ENCODE measurements at regions not wholly inside any gene's neighbourhood (a gene's known extent, or its start where the extent isn't known, plus 50 kb on each side); places are given as distances from the start of the nearest gene placed in this dataset.
A peak's percentile ranks its signal among the peaks of the same experiment; 100 is the strongest.

GRCh38 chr10:123536176-123536845 lies 129.8 kb upstream of the GPR26 start:
- DNase-seq: no peak

GRCh38 chr10:123537188-123537961 lies 128.8 kb upstream of the GPR26 start:
- DNase-seq: no peak

GRCh38 chr10:123538401-123539320 lies 127.5 kb upstream of the GPR26 start:
- DNase-seq: no peak

- no peak for DNase-seq
These were observed 121.2 kb upstream of the GPR26 start for GRCh38 chr10:123544986-123545385.

GRCh38 chr10:123548770-123549169 lies 117.4 kb upstream of the GPR26 start:
- DNase-seq: no peak

- DNase-seq: no peak
These were observed 116.2 kb upstream of the GPR26 start for GRCh38 chr10:123549761-123550454.

- no peak for DNase-seq
These were observed 115.5 kb upstream of the GPR26 start for GRCh38 chr10:123550675-123551096.

DNA sequence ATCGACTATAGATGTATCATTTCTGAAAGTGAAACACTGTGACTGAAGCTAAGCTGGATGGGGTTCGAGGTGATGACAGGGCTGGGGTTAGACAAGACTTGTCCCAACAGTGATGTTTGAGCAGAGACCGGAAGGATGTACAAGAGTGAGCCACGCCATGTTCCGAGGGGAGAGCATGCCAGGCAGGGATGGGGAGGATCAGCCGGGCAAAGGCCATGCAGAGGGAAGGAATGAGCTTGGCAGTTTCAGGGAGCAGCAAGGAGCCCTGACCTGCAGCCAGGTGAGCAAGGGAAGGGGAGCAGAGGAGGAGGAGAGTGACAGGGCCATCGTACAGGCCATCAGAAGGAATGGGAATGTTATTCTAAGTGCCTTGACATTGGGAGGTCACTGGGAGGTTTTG lies 114.9 kb upstream of the GPR26 start:
- DNase-seq: no peak

- no peak for DNase-seq
These were observed 113.2 kb upstream of the GPR26 start for GRCh38 chr10:123552760-123553554.

GRCh38 chr10:123553810-123554430 lies 112.2 kb upstream of the GPR26 start:
- DNase-seq: no peak

- DNase-seq: no peak
These were observed 111.5 kb upstream of the GPR26 start for GRCh38 chr10:123554656-123555055.

DNA sequence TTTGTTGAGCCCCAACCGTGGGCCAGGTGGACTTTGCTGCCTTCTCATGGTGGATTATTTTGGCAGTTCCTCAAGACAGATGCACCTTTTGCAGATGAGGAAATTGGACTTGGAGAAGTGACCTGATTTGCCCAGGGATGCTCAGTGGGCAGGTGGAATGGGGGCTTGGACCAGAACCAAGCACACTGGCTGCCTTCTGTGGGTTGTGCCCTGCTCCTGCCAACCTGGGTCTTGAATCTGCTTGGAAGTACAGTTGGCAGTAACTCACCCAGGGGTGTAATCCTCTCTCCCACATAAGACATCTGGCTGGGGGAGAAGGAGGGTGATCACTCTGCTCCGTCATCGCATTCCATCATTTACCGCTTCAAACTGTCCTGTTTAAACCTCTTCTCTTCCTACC lies 110.5 kb upstream of the GPR26 start:
- no peak for DNase-seq

GRCh38 chr10:123556049-123556448 lies 110.1 kb upstream of the GPR26 start:
- no peak for DNase-seq

GRCh38 chr10:123556736-123557135 lies 109.4 kb upstream of the GPR26 start:
- DNase-seq: no peak

- no peak for DNase-seq
These were observed 108.6 kb upstream of the GPR26 start for GRCh38 chr10:123557366-123558108.

DNA sequence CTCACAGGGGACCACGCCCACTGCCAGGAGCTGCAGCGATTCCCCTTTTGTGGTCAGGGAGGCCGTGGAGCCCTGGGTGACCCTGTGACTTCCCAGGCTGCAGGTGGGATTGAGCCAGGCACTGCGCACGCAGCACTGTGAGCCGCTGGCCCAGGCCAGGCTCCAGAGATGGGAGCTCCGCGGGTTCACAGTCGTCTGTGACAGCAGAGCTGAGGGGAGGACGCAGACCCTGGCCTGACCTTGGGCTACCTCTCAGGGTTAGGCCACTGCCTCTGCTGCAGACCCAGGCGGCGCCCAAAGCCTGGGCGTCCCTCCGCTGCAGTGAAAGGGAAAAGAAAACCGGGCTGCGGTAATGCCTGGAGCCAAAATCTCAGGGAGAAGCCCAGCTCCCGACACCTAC lies 107.5 kb upstream of the GPR26 start:
- no peak for DNase-seq

DNA sequence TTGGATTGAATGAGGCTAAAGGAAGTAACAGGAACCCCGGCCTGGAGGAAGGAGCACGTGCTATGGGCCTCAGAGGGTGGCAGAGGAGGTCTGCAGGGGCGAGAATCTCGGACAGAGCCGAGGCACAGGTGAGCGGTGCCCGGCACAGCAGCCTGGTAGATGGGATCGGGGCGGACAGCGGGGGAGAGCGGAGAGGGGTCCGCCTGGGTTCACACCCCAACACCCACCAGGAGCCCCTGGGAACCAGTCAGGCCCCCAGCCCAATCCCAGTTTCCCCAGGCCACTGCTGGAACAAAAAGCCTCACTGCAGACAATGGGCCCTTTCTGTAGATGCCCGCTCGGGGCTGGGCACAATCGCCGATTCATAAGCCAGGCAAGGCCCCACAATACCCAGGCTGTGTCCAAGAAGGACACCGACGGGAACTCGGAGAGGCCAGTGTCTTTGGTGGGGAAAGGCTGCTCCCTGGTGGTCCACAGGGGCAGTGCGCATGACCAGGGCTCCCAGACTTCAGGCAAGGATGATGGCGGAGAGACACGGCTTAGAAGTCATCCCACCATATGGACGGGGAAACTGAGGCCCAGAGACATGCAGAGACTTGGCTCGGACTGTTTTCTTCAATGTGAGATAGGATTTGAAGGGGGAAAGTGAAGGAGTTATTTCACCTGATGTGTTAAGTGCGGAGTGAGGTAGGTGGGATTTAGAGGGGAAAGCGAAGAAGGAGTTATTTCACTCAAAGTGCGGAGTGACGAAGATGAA lies 106.9 kb upstream of the GPR26 start:
- peak; percentile 61 for DNase-seq

DNA sequence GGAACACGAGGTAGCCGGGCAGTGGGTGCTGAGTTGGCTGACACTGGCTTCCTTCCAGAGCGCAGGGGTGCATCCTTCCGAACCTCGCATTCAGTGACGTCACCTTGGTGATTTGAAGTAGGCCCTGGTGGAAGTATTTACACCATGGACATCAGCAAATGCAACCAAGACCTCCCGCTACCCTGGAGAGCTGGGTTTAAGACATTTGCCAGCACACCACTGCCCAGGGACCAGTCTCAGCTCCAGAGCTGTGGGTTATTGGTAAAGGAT lies 106.4 kb upstream of the GPR26 start:
- no peak for DNase-seq

- DNase-seq: no peak
These were observed 105.6 kb upstream of the GPR26 start for GRCh38 chr10:123560301-123561140.
